Activated CD4-positive, CD25-positive, alpha-beta regulatory T cell treated with anti-CD3 and anti-CD28 coated beads, Interleukin-2, amount 50 U/mL, for 16 hours (primary cell): ENCODE measurements at regions not wholly inside any gene's neighbourhood (a gene's known extent, or its start where the extent isn't known, plus 50 kb on each side); places are given as distances from the start of the nearest gene placed in this dataset.
"Not testable (repeated sequence)": the region's sequence is repeated elsewhere in the genome, so short reads cannot be mapped to it uniquely, and the experiment has no call there.

Source experiments
- DNase-seq: peaks from one replicate; pipeline ENCODE4 v3.0.0-alpha.2; 2020; ENCODE audit warnings: low read depth, low spot score

- no peak for DNase-seq
Measured at GRCh38 chr13:76620036-76620435, 266.2 kb downstream of the KCTD12 start.

- DNase-seq: no peak
Measured at GRCh38 chr13:76619631-76620030, 266.6 kb downstream of the KCTD12 start.

DNA sequence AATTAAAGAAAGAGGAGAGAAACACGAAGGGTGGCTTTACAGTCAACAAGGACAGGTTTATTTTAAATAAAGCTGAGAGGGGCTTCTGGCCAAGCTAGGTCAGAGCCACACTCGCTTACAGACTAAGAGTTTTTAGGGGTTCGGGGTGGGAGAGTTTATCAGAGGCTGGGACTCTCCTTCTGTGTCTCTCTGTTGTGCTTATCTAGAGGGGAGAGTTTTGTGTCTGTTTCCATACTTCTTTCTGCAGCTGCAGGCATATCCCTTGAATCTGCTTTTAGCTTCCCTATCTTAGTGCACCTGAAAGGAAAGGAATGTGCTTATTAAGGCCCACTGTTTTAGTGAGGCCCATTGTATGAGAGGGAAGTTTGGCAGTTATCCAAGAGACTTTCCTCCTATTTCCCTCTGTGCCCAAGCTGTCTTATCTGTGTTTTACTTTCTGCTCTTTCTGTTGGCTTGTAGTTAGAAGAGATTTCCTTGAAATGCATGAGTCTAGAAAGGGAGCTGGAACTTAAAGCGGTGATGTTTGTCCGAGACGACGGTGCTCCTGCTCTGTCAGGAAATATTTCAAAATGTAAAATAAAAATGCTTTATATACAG lies 275.3 kb downstream of the KCTD12 start:
- DNase-seq: no peak

GRCh38 chr13:76609643-76610042 lies 276.6 kb downstream of the KCTD12 start:
- no peak for DNase-seq

- DNase-seq: no peak
Measured at GRCh38 chr13:76607866-76608265, 278.3 kb downstream of the KCTD12 start.

GRCh38 chr13:76600081-76600480 lies 286.1 kb downstream of the KCTD12 start:
- no peak for DNase-seq

DNA sequence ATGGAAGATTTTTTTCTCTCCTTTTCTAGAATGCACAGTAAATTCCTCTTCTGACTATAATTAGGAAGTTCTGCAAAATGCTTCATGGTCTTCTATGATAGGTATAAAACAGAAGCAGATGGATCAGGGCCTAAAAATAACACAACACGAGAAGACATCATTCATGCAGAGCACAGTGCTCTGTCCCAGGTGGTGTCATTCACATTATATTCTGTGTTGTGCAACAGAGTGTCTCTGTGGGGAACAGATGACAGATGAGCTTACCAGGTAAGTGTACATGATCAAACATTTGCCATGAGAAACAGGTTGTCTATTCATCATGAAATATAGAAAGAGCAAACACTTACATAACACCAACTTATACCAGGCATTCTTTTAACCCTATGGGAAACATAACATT lies 288.3 kb downstream of the KCTD12 start:
- no peak for DNase-seq

DNA sequence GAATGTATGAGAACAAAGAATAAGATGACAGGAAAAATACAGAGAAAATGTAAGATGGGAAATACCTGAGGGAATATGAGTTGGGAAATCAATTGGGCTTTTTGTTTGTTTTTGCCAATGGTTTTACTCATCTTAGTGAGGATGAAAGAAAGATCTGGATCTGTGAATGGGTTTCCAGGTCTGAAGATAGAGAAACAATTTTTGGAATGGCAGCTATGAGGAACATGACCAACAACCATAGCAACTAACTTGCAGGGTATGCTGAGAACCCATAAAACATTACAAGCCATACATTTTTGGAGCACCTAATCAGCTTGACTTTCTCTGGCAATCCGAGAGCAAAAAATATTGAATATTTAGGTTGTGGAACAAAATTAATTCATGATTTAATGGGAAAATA lies 290.0 kb downstream of the KCTD12 start:
- no peak for DNase-seq

DNA sequence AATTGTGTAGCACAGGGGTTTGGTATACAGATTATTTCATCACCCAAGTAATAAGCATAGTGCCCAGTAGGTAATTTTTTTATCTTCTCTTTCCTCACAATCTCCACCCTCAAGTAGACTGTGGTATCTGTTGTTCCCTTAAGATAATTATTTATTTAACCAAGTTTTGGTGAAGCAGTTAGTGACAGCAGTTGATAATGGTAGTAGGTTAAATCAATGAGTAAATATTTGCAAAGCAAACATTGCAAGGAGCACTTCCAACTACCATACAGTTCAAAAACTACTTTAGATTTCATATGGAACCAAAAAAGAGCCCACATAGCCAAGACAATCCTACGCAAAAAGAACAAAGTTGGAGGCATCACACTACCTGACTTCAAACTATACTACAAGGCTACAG lies 291.8 kb downstream of the KCTD12 start:
- DNase-seq: no peak

- no peak for DNase-seq
Measured at GRCh38 chr13:76586842-76587241, 299.4 kb downstream of the KCTD12 start.

GRCh38 chr13:76579701-76580100 lies 306.5 kb downstream of the KCTD12 start:
- DNase-seq: no peak

DNA sequence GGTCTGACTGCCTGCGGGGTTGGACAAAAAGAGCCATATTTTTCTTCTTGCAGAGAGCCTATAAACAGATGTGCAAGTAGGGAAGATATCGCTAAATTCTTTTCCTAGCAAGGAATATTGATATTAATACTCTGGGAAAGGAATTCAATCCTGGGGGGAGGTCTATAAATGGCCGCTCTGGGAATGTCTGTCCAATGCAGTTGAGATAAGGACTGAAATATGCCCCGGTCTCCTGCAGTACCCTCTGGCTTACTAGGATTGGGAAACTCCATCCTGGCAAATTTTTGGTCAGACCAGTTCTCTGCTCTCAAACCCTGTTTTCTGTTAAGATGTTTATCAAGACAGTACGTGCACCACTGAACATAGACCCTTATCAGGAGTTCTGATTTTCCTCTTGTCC lies 310.6 kb downstream of the KCTD12 start:
- DNase-seq: not testable (repeated sequence)

GRCh38 chr13:76570510-76570971 lies 315.7 kb downstream of the KCTD12 start:
- no peak for DNase-seq

DNA sequence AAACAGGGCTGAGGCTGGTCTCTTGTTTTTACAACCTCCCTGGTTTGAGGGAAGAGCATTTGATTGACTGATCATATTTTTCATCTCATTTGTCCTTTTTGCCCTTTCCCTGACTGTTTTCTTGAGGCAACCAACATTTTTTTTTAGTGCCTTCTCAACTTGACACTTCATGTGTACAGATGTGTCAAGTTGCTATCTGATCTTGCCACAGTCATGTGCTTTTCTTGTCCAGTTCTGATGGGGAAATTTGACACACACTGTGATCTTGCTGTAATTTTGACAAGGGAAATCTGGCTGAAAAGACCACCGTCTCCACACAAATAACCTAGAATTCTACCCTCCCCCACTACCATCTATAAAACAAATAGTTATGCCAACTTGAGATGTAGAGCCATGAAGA lies 329.6 kb downstream of the KCTD12 start:
- DNase-seq: no peak

- DNase-seq: no peak
Measured at GRCh38 chr13:76552807-76553206, 333.4 kb downstream of the KCTD12 start.

- no peak for DNase-seq
Measured at GRCh38 chr13:76552041-76552772, 334.0 kb downstream of the KCTD12 start.

DNA sequence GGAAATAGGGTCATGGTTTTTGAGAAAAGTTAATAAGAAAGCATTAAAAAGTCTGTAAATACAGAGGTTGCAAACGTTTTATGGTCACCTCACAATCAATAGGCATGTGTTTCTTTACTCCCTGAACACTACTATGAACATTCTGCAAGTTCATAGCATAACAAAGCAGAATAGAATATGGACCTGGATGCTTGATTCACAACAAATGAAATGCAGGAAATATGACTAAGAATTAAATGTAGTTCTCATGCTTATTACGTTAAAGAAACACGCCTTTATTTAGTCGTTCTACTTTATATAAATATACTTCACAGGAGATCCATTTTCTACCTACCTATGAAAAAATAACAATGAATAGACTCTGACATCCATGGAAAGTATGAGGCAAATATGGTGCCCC lies 344.0 kb downstream of the KCTD12 start:
- DNase-seq: no peak

GRCh38 chr13:76538004-76538403 lies 348.2 kb downstream of the KCTD12 start:
- no peak for DNase-seq

DNA sequence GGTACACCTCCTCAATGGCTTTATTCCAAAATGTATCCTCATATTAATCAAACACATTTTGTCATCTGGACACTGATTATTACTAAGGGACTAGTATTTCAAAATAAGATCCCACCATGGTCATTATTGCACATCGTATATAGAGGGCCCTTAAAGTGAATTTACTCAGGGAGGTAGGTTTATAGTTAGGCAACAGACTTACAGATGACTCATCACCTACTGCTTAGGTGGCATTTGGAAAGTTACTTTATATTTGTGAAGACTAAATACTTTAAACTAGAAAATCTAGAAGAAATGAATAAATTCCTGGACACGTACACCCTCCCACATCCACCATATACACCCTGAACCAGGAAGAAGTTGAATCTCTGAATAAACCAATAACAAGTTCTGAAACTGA lies 353.0 kb downstream of the KCTD12 start:
- no peak for DNase-seq

DNA sequence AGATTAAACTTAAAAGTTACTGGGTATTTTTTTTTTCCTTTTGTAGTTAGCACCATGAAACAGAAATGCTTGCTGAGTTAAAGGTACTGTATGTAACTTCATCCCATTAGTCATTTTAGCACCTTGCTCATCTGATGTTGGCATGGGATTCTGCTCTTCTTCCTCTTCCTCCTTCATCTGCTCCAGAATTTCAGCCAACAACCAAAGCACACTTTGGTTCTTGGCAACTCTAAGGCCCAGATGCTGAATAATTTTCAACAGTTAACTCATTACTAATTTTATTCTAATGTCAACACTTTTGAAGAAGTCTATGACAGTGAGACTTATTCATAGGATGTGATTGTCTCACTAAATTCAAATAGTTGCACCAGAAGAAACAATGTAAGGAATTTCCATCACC lies 359.2 kb downstream of the KCTD12 start:
- no peak for DNase-seq

DNA sequence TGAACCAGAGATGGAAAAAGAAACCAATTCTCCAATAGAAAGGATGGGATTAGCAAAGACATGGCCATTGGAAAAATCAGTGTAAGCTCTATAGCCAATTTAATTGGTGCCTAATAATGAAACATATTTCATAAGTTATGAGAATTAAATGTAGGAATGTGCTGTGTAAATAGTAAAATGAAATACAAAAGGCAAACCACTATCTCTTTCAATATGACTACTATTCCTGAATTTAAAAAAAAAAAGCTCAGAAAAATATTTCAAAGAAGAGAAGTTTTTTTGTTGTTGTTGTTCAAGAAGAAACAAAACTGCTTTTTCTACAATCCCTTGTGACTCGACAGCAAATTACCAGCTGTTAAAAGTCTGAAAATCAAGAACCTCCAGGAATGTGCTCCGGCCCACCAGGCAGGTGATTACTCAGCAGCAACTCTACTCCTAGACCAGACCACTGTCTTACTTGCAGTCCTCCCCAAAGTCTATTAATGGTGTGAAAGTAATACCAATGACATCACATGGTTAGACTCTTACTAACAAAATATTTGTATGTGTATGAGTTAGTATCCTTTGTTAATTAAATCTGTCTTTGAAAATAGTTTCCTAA lies 362.4 kb downstream of the KCTD12 start:
- DNase-seq: no peak

GRCh38 chr13:76522083-76522755 lies 364.0 kb downstream of the KCTD12 start:
- DNase-seq: no peak

GRCh38 chr13:76519685-76520084 lies 366.5 kb downstream of the KCTD12 start:
- DNase-seq: no peak
